GM12892 (cell line): ENCODE measurements at regions not wholly inside any gene's neighbourhood (a gene's known extent, or its start where the extent isn't known, plus 50 kb on each side); places are given as distances from the start of the nearest gene placed in this dataset.

Experiments
- DNase-seq: peaks from one replicate; pipeline ENCODE4 v3.0.0; 2011; ENCODE audit not compliant: insufficient read length
- FAIRE-seq: peaks from 2 replicates; lab custom pipeline; 2011; peaks lifted over from hg19 to GRCh38; lab: Jason Lieb, UNC
- POLR2A ChIP-seq: IDR thresholded peaks from 2 replicates; pipeline ENCODE4 v1.6.1; 2011; ENCODE audit warnings: low read depth, low read length, control low read depth
- POLR2AphosphoS5 ChIP-seq: IDR thresholded peaks from 2 replicates; pipeline ENCODE4 v1.6.1; 2011; ENCODE audit warnings: low read depth, low read length, control low read depth
- TAF1 ChIP-seq: IDR thresholded peaks from 2 replicates; pipeline ENCODE4 v1.6.1; 2011; ENCODE audit warnings: low read depth, mild to moderate bottlenecking, control low read depth, low read length, borderline replicate concordance

DNA sequence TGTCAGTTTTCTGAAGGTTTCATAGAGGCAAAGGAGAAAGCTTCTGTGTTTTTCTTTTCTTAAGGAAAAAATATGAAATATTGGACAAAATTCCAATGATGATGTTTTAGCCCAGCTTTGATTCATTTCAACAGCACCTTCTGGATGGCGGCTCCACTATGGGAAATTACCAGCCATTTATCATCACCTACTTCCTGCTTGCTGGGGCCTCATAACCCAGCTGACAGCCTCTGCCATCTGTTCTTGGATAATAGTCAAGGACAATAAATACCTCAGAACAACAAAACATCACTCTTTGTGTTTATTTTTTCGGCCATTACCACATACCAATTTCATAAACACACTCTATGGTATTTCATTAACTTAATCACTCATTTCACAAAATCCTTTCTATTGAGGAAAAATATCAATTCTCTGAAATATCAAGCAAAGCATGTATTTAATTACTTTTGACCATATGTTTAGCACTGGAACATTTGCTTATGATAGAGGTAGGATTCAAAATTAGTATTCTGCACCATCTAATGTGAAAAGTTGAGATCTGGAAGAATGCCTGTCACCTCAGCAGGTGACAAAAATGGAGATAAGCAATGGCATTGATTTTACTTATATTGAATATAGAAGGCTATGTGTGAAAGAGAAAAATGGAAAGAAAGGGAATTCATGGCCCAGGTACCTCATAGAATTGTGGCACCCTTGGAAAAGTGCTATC, 629.7 kb downstream of the LIG4 start:
- no peak for TF ChIP-seq TAF1
- no peak for TF ChIP-seq POLR2A
- TF ChIP-seq POLR2AphosphoS5: no peak
- FAIRE-seq: no peak

DNA sequence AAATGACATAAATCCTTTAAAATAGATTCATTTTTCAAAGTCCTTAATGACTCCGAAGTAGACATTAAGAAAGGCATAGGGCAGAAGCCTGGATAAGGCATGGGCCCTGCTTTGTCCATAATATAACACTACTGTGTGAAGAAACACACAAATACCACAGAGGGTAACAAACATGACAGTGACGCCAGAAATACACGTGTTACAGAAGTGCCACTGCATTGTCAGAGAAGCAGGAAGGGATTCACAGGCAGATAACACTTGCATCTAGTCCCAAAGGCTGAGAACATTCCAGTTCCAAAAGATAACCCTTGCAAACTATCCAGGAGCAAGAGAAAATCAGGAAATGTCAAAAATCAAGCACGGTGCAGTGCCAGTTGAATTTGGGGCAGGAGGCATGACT, 633.2 kb downstream of the LIG4 start:
- DNase-seq (no peak), FAIRE-seq (no peak)
- TF ChIP-seq POLR2A (no peak), TAF1 (no peak), POLR2AphosphoS5 (no peak)

More for the DNA sequence above, 629.7 kb downstream of the LIG4 start:
- no peak for DNase-seq

DNA sequence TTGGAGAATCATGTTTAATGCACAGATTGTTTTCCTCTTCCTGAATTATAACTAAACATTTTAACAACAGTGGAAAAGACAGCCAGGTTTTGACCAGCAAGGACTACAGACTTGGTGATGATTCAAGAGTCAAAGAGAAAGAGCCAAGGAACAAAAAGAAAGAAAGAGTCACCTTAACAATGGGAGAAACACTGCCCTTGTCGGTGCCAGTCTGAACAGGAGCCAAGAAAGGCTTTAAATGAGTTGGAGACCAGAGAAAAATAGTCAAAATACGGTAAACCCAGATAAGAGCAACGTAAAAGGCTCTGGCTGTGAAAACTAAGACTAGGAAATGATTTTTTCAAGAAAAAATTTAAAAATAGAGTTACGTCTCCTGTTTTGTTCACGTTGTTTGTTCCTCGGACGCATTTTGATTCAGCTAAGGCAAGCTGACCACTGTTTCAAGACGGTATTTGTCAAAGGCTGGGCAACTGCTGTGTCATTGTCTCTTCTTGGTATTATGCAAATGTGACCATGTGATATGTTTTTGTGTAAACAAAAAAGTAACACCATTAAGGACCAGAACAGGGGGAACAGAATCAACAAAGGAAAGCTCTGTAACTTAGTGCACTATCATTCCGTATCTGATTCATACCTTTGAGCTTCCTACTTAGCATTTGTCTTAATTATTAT, 634.5 kb downstream of the LIG4 start:
- FAIRE-seq: no peak
- DNase-seq: no peak
- no peak for TF ChIP-seq POLR2A
- no peak for TF ChIP-seq TAF1
- TF ChIP-seq POLR2AphosphoS5: no peak

DNA sequence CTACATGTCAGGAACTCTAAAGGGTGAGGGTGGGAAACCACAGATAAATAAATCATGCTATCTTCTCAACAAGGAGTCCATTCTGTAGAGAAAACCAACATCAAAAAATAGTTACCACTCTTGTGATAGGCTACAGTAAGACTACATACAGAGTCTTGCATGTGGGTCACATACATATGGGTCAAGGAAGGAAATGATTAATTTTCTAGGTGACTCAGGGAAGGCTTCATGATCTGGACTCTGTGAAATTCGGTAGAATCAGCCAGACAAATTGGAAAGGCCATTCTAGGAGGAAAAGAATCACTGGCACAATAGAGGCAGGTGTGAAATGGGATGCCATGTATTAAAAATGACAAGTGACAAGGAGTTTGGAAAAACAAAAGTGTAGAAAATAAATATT, 638.9 kb downstream of the LIG4 start:
- no peak for DNase-seq
- TF ChIP-seq POLR2AphosphoS5: no peak
- no peak for FAIRE-seq

DNA sequence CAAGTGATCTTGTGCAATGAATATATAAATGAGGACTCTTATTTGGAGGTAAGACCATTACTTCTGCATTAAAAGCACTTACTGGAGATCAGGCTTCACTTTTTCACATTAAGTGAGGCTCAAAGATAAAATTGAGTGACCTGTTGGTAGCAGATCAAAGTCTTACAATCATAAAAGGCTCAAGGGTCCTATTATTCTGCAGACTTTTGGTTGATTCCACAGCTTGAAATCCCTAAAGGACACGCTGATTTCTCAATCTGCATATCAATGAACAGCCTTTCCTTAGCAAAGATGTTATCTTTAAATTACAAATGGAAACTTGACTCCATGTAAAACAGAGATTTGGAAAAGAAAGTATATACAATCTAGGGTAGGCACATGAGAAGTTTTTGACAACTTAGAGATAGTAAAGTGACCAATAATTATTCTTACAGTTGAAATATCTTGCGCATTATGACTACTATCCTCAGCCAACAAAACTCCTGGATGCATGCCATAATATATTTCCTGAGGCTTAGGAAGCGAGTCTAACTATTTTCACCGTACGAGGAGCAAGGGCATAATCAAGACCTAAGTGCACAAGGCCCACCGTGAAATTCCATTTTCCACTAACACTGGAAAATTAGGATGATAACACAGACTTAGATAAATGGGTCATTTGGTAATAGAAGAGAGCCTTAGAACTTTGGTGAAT, 640.7 kb downstream of the LIG4 start:
- DNase-seq (no peak), FAIRE-seq (no peak)
- no peak for TF ChIP-seq TAF1
- no peak for TF ChIP-seq POLR2AphosphoS5
- no peak for TF ChIP-seq POLR2A

DNA sequence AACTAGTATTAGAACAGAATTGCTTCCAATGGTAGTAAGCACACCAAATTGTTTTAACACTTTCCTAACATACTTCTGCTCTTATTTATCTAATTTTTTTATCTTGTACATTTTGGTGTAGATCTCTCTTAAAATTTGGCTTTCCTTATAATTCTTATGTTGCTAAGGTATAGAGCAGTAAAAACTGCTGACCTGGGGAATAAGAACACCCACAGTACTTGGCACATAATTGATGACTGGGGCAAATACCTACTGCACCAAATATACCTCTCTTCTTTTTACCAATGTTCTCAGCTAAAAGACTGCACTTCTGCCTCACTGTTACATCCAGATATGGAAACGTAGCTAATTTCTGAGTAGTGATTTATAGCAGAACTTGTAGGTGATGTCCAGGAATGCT, 642.2 kb downstream of the LIG4 start:
- DNase-seq (no peak), FAIRE-seq (no peak)
- no peak for TF ChIP-seq POLR2A

DNA sequence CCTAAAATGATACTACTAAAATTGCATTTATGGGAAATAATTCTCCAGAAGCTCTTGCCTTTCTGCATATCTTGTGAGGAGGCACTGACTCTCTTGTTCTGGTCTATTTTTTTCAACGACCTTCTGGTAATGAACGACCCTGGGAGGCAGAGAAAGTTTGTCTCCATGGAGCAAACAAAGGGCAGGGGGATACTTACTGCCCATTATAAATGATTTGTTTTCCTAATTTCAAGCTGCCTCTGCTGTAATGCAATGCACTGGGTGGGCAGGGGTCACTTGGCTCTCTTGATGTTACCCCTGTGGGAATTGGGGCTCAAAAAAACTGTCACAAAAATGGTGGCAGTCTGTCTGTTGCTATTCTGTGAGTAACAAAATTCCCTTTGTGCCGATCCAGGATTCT, 643.2 kb downstream of the LIG4 start:
- FAIRE-seq: no peak
- no peak for TF ChIP-seq POLR2A
- TF ChIP-seq POLR2AphosphoS5: no peak
- no peak for TF ChIP-seq TAF1

DNA sequence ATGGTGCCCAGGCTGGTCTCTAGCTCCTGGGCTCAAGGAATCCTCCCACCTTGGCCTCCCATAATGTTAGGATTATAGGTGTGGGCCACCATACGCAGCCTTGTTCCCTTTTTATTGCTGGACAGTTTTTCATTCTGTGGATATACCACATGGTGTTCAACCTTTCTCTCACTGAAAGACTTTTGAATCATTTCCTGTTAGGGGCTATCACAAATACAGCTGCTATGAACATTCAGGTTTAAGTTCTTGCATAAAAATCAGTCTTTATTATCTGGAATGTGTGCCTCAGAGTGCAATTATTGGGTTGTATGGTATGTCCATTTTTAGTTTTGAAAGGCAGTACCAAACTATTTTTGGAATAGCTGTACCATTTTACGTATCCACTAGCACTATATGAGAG, 647.2 kb downstream of the LIG4 start:
- FAIRE-seq: no peak
- no peak for DNase-seq
- no peak for TF ChIP-seq POLR2A
- TF ChIP-seq POLR2AphosphoS5: no peak
- TF ChIP-seq TAF1: no peak

More for the DNA sequence above, 643.2 kb downstream of the LIG4 start:
- DNase-seq: no peak

DNA sequence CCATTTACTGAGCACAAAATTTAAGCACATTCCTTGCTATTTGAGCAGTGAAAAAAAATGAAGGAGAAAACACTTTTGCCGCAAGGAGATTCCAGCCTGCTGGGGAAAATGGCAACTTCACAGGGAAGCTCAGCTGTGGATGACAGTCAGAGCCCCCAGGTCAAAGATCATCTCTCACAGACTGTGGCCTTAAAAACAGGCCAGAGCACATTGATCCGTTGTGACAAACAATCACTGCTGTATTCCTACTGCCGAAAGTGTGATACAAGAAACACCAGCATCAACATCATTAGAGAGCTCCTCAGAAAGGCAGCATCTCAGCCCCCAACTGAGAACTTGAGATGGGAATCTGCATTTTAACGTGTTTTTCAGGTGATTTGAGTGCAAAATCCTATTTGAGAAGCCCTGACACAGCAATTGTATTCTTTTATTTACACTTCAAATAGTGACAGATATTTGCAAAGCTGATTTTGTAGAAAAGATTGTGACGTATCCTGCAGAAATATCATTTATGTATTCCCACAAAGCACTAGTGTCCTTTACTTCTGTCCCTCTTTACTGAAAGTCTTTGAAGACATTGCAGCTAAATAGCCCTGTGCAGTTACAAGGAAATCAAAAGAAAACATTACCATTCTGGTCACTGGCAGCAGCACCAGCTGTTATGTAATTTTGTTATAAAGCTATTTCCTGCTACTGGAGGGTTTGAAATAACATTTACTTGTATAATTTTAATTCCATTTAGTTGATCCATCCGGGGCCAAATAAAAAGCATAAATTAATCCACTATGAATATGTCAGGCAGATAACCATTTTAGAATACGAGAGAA, 652.0 kb downstream of the LIG4 start:
- DNase-seq (no peak), FAIRE-seq (no peak)
- no peak for TF ChIP-seq TAF1
- TF ChIP-seq POLR2AphosphoS5: no peak
- no peak for TF ChIP-seq POLR2A

DNA sequence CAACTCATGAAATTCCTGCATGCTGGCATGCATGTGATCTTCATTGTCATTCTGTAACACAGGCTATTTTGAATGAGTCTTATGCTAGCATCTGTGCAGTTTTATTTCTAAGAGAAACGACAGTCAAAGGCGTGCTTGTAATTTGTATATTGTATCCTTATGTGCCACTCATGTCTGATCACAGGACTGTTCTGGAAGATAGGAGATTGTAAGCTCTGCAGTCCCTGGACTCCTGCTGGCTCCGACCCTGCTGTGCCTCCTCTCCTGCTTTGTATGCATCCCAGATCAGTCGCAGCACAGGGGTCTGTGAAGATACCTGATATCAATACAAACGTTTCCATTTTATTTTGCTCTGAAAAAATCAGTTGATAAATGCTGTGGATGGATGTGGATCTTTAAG, 653.1 kb downstream of the LIG4 start:
- DNase-seq (no peak), FAIRE-seq (no peak)
- TF ChIP-seq TAF1: no peak
- no peak for TF ChIP-seq POLR2AphosphoS5
- TF ChIP-seq POLR2A: no peak

DNA sequence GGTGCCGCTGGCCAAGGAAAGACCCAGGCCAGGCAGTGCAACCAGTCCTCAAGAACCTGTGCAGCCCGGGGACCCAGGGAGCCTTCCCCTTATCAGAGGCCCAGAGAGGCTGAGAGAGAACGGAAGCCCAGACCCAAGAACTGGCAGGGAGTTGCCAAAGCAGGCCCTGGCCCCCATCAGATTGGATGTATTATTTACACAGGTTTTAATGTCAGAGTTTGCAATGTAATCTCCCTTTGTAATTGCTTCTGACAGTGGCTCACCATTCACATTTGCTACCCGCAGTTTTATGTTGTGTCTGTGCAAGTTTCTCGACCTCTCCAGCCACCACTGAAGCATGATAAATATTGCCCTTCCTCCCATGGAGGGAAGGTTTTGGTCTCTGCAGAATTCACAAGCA, 660.9 kb downstream of the LIG4 start:
- TF ChIP-seq POLR2A: no peak
- no peak for TF ChIP-seq TAF1
- TF ChIP-seq POLR2AphosphoS5: no peak
- no peak for DNase-seq
- no peak for FAIRE-seq
